Osteoblast (primary cell): ENCODE measurements at regions not wholly inside any gene's neighbourhood (a gene's known extent, or its start where the extent isn't known, plus 50 kb on each side); places are given as distances from the start of the nearest gene placed in this dataset.
A peak's percentile ranks its signal among the peaks of the same experiment; 100 is the strongest.

Source experiments
- DNase-seq: peaks from one replicate; pipeline ENCODE4 v3.0.0; 2011; ENCODE audit warnings: low spot score, mixed read lengths; ENCODE audit not compliant: insufficient read length; ENCODE audit errors: missing footprints
- H2AFZ ChIP-seq: 2 replicates; pipeline ENCODE4 v1.6.0; 2011; ENCODE audit warnings: mild to moderate bottlenecking, low read length
- H3K27ac ChIP-seq: 2 replicates; pipeline ENCODE4 v1.5.1; 2011; ENCODE audit warnings: mild to moderate bottlenecking, low read depth, low read length, moderate library complexity
- H3K27me3 ChIP-seq: 2 replicates; pipeline ENCODE4 v1.6.0; 2012; ENCODE audit warnings: mild to moderate bottlenecking, control low read depth, inconsistent platforms, low read length, moderate library complexity; ENCODE audit not compliant: insufficient read depth
- H3K36me3 ChIP-seq: 2 replicates; pipeline ENCODE4 v1.5.1; 2011; ENCODE audit warnings: mild to moderate bottlenecking, low read length, control low read depth, moderate library complexity; ENCODE audit not compliant: insufficient read depth
- H3K4me1 ChIP-seq: 2 replicates; pipeline ENCODE4 v1.5.1; 2011; ENCODE audit warnings: mild to moderate bottlenecking, low read length, control low read depth, moderate library complexity; ENCODE audit not compliant: insufficient read depth
- H3K4me2 ChIP-seq: 2 replicates; pipeline ENCODE4 v1.6.0; 2011; ENCODE audit warnings: mild to moderate bottlenecking, low read length; ENCODE audit not compliant: insufficient read depth
- H3K4me3 ChIP-seq: fragments of 200-600 bp; sonication (generic); 3 replicates; pipeline ENCODE4 v1.5.1; 2012; ENCODE audit warnings: mild to moderate bottlenecking, low read length, inconsistent platforms; ENCODE audit not compliant: insufficient read depth
- H3K79me2 ChIP-seq: 2 replicates; pipeline ENCODE4 v1.6.0; 2012; ENCODE audit warnings: mild to moderate bottlenecking, low read length, control low read depth, inconsistent platforms; ENCODE audit not compliant: insufficient read depth
- H3K9me3 ChIP-seq: 2 replicates; pipeline ENCODE4 v1.5.1; 2011; ENCODE audit warnings: low read depth, low read length, control low read depth
- H4K20me1 ChIP-seq: 2 replicates; pipeline ENCODE4 v1.6.0; 2012; ENCODE audit warnings: mild to moderate bottlenecking, low read length, control low read depth; ENCODE audit not compliant: insufficient read depth
- TF ChIP-seq, protein P1 (sequence below): IDR thresholded peaks from 2 replicates; pipeline ENCODE4 v1.5.1; 2011; ENCODE audit warnings: mild to moderate bottlenecking, low read depth, low read length, moderate library complexity; ENCODE audit errors: extremely low read depth

DNA sequence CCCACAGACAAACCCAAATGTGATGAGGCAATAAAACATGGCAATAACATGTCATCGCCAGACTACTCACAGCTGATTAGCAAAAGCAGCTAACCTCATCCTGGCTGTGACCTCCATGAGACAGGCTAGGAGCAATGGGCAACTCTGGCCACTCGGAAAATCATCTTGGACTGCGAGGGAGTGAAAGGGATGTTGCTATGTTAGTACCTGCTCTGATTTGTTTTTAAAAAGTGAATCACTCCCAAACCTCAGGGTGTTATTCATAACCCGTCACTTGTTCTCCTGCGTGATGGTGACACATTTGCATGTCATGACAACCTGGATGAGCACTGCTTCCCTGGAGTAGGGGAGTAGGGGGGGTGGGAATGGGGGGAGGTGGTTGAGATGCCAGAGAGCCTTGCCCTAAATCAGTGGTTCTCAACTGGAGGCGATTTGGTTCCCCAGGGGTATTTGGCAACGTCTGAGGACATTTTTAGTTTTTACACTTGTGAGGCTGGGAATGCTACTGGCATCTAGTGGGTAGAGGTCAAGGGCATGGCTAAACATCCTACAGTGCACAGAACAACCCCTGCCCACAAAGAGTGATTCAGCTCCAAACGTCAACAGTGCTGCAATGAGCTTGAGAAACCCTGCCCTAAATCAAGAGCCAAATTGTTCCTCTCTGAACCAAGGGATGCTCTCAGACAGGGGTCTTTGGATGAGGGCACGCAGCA is 241.7 kb downstream of the SOX9 start:
- Histone ChIP-seq H3K36me3 (no peaks in the 10 kb centered on the region), H3K4me3 (no peak overlapping the region), H3K27ac (peak overlapping the region; percentile 87), H3K9me3 (peaks cover 2% of the 10 kb centered on the region), H3K4me2 (peak overlapping the region; percentile 41), H3K27me3 (no peaks in the 10 kb centered on the region), H3K79me2 (no peaks in the 10 kb centered on the region), H4K20me1 (no peaks in the 10 kb centered on the region), H3K4me1 (peaks cover 38% of the 10 kb centered on the region), H2AFZ (no peak overlapping the region)
- DNase-seq: no peak
- TF ChIP-seq, protein P1, sequence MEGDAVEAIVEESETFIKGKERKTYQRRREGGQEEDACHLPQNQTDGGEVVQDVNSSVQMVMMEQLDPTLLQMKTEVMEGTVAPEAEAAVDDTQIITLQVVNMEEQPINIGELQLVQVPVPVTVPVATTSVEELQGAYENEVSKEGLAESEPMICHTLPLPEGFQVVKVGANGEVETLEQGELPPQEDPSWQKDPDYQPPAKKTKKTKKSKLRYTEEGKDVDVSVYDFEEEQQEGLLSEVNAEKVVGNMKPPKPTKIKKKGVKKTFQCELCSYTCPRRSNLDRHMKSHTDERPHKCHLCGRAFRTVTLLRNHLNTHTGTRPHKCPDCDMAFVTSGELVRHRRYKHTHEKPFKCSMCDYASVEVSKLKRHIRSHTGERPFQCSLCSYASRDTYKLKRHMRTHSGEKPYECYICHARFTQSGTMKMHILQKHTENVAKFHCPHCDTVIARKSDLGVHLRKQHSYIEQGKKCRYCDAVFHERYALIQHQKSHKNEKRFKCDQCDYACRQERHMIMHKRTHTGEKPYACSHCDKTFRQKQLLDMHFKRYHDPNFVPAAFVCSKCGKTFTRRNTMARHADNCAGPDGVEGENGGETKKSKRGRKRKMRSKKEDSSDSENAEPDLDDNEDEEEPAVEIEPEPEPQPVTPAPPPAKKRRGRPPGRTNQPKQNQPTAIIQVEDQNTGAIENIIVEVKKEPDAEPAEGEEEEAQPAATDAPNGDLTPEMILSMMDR: no peak

DNA sequence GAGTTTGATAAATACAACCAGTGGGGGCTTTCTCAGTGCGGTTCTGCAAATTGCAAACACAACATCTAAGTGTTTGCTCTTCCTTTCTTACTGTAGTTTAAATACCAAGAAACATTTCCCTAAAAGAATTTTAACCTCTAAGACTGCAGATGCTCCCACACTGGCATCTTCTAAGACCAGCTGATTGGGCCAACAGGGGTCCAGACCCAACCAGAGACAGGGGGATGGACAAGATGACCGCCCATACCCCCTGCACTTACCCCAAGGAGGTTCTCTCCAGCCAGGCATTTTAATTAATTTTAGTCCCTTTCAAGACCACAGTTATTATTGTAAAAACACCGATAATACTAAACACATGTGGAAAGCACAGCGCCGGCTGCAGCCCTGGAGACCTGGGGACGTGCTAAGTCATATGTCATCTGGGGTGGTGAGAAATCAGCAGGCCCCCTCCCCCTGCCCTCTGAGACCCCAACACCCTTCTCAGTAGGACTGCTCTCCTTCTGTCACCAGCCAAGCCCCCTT is 242.3 kb downstream of the SOX9 start:
- Histone ChIP-seq H3K27ac (peak overlapping the region; percentile 87), H2AFZ (no peak overlapping the region), H3K79me2 (no peaks in the 10 kb centered on the region), H3K27me3 (no peaks in the 10 kb centered on the region), H3K4me2 (peak overlapping the region; percentile 38), H3K4me3 (no peak overlapping the region), H3K9me3 (no peaks in the 10 kb centered on the region), H4K20me1 (no peaks in the 10 kb centered on the region), H3K36me3 (no peaks in the 10 kb centered on the region), H3K4me1 (peaks cover 34% of the 10 kb centered on the region)
- TF ChIP-seq, protein P1: no peak
- DNase-seq: no peak

DNA sequence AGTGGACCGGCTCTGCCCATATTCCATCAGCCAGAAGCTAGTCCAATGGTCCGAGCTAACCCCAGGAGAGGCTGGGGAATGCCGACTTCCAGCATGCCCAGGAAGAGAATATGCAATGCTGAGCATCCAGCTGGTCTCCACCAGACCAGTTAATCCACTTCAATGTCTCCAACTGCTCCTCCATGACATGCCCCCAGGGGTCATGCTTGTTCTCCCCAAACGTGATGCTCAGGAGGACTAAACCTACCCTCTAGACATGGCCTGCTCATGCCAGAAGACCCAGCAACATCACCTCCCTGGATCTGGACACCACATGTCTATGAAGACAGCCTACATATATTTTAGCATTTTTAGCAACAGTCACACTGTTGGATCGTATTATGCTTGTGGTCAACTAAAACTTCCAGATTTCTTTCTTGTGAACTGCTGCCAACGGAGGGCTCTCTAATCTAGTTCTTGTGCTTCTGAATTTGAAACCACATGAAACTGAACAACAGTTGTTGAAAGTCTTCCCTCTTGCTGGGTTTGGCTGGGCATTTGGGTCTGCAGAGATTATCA is 245.1 kb downstream of the SOX9 start:
- H3K9me3 ChIP-seq: no peaks in the 10 kb centered on the region
- TF ChIP-seq, protein P1: no peak
- no peaks in the 10 kb centered on the region for H4K20me1 ChIP-seq
- H3K27me3 ChIP-seq: no peaks in the 10 kb centered on the region
- H3K4me3 ChIP-seq: no peak overlapping the region
- no peak for DNase-seq
- no peaks in the 10 kb centered on the region for H3K36me3 ChIP-seq
- H3K4me2 ChIP-seq: peak overlapping the region; percentile 19
- H3K79me2 ChIP-seq: no peaks in the 10 kb centered on the region
- peak overlapping the region; percentile 16 for H3K27ac ChIP-seq
- H3K4me1 ChIP-seq: peaks cover 25% of the 10 kb centered on the region
- no peak overlapping the region for H2AFZ ChIP-seq

DNA sequence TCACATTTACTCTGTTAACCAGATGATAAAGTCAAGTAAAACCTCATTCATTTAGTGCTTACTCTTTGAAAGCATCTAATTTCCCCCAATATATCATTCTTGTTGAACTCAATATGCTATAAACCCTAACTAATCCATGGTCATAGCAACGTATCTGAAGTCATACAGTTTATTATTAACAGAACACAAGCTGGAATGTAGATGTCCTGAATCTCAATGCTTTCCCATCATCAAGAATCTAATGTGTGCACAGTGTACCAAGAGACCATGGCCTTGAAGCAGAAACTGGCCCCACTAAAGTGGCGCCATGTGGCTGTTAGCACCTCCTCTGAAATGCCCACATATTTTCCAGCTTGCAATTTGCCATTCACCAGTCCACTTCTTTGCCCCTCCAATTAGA is 245.8 kb downstream of the SOX9 start:
- H2AFZ ChIP-seq: no peak overlapping the region
- no peak overlapping the region for H3K27ac ChIP-seq
- H3K4me3 ChIP-seq: no peak overlapping the region
- peaks cover 28% of the 10 kb centered on the region for H3K4me1 ChIP-seq
- no peaks in the 10 kb centered on the region for H4K20me1 ChIP-seq
- no peaks in the 10 kb centered on the region for H3K27me3 ChIP-seq
- H3K4me2 ChIP-seq: no peak overlapping the region
- no peaks in the 10 kb centered on the region for H3K9me3 ChIP-seq
- no peak for DNase-seq
- H3K79me2 ChIP-seq: no peaks in the 10 kb centered on the region
- TF ChIP-seq, protein P1: no peak
- no peaks in the 10 kb centered on the region for H3K36me3 ChIP-seq
